GM21723 (cell line): ENCODE measurements at regions not wholly inside any gene's neighbourhood (a gene's known extent, or its start where the extent isn't known, plus 50 kb on each side); places are given as distances from the start of the nearest gene placed in this dataset.
"Not testable (repeated sequence)": the region's sequence is repeated elsewhere in the genome, so short reads cannot be mapped to it uniquely, and the experiment has no call there.

ENCODE experiments used
- ATAC-seq: cut with Tn5 transposase; IDR thresholded peaks from one replicate; pipeline ENCODE4 v1.9.1; 2021; ENCODE audit warnings: mild to moderate bottlenecking, moderate library complexity; ENCODE audit not compliant: unreplicated experiment

DNA sequence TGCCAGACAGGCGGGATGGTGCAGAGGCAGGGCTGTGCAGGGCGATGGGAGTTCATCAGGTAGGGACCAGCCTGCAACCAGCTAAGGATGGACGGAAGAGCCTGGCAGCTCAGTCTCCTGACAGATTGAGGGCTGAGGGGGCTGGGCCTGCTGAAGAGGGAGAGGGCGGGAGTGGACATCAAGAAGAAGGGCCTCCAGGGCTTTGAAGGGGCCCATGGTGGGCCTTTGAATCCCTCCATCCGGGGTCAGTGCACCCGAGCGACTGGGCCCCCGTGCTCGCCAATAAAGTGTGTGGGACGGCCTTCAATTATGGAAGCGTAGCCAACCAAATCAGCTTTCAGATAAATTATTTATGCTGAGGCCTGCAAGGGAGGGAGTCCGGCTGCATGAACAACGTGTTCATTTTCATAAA, 431.2 kb downstream of the RPS24 start:
- no peak for ATAC-seq

DNA sequence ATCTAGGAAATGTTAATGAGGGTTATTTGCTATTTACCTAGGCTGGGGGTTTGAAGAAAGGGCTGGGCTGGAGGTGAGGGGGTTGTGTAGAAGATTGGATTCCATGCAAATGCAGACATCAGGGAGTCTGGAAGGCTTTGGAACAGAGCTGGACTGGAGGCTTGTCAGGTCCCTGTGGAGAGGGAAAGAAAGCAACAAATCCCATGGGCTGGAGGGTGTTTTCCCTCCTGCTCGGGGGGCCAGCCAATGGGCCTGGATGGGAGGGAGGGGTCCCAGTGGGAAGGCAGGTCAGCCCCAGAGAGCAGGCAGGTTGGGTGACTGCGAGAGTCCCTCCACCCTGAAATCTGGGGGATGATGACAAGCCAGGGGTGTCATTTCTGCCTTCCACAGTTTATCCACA, 431.8 kb downstream of the RPS24 start:
- no peak for ATAC-seq

DNA sequence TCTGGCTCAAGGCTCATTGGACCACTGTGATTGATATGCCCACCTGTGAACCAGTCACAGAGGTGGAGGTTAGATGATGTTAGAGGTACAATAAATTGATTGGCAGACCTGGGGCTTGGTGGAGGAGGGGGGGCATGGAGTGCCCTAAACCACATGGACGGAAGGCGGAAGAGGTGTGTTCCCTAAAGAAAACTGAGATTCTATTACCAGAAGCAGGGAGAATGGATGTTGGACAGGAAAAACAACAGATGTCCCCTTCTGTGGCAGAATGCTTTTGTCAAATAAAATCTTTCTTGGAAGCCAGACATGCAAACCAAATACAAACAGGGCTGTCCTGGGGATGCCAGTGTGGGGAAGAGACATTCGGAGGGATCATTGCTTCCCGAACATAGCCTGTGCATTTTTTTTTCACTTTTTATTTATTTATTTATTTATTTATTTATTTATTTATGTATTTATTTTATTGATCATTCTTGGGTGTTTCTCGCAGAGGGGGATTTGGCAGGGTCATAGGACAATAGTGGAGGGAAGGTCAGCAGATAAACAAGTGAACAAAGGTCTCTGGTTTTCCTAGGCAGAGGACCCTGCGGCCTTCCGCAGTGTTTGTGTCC, 433.9 kb downstream of the RPS24 start:
- ATAC-seq, result no peak

DNA sequence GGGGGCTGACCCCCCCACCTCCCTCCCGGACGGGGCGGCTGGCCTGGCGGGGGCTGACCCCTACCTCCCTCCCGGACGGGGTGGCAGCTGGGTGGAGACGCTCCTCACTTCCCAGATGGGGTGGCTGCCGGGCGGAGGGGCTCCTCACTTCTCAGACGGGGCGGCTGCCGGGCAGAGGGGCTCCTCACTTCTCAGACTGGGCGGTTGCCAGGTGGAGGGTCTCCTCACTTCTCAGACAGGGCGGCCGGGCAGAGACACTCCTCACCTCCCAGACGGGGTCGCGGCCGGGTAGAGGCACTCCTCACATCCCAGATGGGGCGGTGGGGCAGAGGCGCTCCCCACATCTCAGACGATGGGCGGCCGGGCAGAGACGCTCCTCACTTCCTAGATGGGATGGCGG, 435.1 kb downstream of the RPS24 start:
- ATAC-seq, result not testable (repeated sequence)

DNA sequence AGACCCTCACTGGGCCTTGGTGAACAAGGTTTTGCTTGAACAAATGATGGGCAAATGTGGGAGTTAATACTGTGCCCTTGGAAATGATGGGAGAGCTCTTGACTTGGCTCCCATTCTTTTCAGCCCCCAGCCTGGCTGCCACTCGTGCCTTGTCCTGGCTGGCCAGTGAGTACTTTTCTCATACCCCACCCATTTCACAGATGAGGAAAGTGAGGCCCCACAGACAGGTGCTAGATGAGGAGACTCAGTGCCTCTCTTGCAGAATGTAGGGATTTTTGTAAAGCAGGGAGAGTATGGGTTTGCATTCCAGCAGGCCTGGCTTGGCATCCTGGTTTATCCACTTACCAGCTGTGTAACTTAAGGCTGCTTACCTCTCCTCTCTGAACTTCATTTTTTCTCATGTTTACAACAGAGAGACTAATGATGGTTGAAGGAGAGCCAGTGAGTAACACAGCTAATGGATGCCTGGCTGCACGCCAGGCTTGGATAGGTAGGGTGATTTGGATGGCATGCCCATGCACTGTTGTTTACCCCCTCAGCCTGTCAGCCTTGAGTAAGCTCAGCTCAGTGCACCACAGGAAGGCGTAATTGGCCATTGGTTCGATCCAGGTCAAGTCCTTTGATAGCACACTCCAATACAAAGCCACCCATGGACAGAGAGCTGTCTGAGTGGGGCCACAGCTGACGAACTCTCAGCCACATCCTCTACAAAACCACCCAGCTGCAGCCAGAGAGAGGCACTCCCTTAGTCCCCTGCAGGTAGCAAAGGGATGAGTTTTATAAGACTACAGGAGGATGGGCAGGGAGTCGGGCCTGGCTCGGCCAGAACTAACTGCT, 436.8 kb downstream of the RPS24 start:
- no peak for ATAC-seq

DNA sequence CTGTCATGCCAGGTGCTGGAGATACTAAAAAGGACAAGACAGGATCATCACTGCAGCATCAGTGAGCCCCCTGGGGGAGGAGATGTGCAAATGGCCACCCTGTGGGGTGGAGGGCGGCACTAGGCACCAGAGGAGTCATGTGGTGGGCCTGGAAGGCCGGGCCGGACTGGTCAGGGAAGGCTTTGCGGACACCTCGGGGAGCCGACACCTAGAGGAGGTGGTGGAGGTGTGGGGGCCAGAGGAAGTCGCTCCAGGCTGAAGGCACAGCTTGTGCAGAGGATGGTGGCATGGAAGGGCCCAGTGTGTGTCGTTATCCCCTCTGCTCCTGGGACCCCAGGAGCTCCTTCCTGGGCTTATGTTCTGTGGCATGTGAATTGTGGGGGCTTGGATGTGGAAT, 437.7 kb downstream of the RPS24 start:
- no peak for ATAC-seq

DNA sequence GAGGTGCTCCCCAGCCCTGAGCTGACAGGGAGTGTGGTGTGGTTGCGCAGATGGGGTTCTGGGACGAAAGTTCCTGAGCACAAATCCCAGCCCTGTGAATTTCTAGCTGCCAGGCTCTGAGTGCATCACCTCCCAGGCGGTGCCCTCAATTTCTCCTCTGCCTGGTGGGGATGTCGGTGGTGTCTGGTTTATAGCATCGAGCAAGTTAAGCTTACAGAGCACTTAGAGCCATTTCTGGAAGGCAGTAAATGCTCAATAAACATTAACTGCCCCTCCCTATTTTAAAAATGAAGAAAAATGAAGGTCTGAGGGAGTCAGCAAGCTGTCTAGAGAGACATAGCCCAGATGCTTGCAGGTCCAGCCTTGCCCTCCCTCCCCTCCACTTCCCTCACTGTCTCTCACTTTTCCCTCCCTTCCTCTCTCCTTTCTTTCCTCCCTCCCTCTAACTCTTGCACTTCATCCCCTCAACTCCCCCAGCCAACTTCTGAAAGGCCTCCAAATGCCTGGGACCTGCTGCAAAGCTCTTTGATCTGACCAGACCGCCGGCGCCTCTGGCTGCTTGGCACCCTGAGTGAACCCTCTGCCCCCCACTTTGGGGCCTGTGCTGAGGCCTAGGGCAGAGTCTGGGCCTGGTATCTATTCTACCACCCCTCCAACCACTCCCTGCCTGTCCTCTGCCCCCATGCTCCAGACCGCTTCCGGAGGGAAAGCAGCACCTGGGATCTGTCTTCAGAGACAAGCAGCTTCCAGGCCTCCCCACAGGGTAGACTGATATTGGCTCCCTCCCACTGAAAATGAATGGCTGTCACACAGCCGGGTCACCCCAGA, 438.3 kb downstream of the RPS24 start:
- no peak for ATAC-seq

DNA sequence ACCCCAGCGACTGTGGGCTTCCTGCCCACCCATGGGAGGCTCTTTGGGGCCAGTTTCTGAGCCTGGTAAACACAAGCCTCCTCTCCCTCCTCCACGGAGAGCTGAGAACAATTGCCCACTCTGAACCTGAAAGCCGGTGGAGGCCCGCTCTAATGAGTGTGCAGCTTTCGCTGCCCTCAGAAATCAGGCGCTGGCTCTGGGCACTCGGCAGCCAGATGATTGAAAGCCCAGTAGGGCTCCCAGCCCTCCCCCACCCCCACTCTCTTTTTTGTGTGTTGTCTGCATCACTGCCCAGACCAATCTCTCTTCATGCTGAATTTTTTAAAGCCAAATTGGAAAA, 438.9 kb downstream of the RPS24 start:
- no peak for ATAC-seq

DNA sequence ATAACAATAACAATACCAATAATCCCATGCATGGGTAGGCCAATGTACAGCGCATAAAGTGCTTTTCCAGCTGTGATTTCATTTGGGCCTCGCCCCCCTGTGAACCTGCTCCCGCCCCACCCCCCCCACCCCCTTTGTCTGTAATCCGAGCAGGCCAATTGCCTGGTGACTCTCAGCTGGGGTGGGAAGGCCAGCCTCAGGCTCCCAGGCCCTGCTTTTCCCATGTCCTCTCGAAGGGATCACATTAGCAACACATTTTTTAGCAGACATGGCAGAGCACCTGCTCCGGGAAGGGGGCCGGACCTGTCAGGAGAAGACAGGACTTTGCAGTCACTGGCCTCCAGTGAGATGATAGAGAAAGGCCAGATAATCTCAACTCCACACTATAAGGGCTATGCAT, 439.3 kb downstream of the RPS24 start:
- ATAC-seq, result no peak

DNA sequence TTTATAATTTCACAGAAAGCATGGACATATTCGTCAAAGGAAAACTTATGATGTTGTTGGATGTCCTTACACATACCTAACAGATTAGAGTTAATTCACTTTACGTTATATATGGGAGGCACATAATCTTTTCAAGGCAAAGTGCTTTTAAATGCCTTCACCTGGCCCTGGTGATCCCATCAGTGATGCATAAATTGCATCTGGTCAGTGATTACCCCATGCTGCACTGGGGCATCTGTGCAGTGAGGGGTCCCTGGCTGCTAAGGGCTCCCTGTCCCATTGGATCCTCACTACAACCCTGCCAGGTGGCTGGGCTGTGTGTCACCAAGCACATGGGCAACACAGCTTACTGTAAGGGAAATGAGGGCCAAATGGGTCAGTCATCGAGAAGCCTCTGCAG, 441.1 kb downstream of the RPS24 start:
- ATAC-seq, result no peak

DNA sequence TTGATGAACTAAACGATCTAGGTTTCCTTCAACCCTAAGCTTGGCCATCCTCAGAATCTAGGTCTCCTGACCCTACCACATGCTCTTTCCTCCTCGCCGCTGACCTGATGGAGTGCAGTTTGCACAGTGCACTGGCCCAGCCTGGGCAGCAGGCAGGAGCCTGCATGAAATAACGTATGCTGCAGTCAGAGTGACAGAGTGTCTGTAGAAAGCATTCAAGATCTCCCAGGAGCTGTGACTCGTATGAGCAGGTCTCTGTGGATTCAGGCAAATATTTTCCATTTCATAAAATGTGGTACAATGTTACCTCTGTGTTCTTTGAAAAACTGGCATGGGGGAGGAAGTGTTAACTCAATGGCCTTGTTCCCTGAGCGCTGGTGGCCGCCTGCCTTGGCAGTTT, 441.8 kb downstream of the RPS24 start:
- no peak for ATAC-seq

DNA sequence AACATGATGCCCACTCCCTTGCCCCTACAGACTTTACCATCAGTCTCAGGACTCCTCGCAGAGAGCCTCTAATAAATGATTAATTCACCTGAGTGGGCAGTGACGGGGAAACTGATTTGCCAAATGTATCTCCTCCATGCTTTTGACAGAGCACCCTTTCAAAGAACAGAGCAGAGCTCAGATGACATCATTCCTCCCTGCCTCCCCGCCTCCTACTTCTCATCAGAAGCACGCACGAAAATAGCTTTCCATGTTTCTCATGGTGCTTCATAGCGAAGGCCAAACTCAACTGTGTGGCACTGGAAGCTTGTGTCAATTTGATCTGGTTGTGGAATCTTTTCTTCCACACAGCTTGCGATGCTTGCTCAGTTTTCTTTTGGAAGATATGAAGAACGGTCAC, 442.5 kb downstream of the RPS24 start:
- no peak for ATAC-seq

DNA sequence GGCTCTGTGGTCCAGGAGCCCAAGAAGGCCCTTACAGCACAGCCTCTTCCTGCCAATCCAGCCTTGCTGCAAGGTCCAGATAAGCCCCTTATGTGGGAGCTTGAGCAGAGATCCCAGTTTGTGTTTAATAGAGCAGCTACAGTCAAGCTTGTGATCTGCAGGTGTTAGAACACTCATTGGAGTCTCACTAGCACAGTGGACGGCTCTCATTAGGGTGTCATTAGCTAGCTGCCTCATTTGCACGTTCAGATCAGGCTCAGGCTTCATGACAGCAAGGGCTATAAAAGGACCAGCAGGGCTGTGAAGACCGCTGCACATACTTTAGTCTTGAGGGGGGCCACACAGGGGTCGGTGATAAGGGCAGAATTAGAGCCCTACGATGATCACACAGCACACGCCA, 443.2 kb downstream of the RPS24 start:
- no peak for ATAC-seq

DNA sequence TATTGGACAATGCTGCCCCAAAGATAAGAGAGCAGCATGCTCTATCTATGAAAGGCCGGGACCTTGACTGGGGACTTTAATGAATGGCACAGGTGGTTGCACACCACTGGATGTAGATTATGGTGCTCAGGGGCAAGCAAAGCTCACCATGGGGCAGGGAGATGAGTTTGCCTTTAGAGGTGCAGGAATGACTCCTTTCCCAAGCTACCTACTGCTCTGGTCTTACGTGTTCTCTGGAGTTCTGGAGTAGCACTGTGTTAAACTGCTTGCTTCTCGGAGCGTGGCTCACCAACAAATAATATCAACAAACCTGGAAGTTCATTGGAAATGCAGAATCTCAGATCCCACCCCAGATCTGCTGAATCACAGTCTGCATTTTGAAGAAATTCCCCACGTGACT, 445.3 kb downstream of the RPS24 start:
- no peak for ATAC-seq

DNA sequence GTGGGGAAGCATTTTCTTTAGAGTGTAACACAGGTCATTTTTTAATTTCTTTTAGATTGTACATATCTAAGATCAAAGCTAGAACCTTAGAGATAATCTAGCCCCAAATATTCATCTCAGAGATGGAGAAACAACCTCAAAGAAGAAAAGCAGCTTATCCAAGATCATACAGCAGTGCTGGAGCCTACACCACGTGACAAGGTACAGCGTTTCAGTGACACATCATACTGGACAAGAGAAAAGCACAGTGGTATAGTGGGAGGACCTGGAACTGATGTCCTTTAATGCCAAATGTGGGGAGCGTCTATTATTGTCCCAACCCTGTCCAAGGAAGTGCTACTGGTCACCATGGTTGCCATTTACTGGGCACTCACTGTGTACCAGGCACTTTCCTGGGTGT, 445.8 kb downstream of the RPS24 start:
- no peak for ATAC-seq

DNA sequence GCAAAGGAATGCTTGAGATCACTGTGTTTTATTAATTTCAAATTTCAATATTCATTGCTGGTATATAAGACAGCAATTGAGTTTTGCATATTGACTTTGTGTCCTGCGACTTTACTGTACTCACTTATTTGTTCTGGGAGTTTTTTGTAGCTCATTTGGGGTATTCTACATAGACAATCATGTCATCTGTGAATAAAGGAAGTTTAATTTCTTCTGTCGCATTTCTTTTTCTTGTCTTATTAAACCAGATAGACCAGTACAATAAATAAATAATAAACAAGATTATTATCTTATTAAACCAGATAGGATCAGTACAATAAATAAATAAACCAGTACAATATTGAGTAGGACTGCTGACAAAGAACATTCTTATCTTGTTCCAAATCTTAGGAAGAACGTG, 448.2 kb downstream of the RPS24 start:
- ATAC-seq, result no peak

DNA sequence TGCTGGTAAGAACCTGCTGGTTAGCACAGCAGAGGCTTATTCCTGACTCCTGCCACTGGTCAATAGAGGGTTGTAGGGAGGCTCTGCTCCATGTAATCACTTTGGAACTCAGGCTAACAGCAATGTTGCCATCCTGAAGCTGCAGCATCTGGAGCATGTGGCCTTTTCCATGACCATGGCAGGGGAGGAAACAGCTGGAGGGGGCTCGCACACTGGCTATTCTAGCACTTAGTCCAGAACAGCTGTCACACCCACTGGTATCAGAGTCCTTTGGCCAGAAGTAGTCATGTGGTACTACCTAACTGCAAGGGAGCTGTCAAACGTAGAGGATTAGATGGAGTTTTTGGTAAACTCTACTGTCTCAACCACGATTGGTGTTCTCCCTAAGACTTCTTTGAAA, 450.0 kb downstream of the RPS24 start:
- no peak for ATAC-seq

DNA sequence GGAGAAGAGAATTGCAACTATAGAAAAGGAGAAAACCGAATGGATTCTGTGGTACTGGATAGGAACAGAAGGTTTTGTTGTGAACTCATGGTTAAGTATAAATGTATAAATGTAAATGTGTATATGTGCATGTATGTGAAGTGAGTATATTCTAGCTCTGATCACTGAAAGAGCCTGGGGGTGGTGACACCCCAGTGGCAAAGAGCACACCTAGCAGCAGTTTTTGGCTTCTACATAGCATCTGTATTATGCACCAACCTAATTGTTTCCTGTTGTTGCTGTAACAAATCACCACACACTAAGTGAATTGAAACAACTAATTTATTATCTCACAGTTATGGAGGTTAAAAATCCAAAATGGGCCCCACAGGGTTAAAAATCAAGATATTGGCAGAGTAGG, 455.4 kb downstream of the RPS24 start:
- ATAC-seq, result no peak

DNA sequence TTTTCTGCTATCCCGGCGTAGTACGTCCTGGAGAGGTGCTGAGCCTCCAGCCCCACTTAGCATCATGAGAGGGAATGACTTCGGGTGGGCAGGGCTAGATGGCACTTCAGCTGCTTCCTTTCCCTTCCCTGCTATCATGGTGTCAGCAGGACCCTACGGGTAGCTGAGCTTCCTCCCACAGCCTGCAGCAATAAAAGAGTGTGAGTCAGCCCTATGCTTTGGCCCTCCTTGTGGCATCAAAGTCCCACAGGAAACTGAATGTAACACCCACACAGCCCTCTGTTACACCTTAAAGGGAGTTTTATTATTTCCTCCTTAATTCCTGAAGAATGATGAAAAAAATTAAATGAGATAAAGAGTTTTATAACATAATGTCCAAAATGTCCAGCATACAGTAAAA, 458.1 kb downstream of the RPS24 start:
- no peak for ATAC-seq

DNA sequence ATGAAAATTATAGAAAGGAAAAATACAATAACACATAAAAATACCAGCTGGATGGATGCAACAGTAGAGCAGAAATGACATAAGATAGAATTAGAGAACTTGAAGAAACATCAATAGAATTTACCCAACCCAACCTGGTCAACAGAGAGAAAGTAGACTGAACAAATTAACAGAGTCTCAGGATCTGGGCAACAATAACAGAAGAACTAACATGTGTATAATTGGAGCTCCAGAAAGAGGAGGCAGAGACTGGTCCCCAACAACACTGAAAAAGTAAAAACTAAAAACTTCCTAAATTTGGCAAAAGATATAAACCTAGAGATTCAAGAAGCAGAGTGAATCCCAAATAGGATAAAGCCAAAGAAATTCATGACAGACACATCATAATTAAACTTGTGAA, 458.8 kb downstream of the RPS24 start:
- no peak for ATAC-seq

DNA sequence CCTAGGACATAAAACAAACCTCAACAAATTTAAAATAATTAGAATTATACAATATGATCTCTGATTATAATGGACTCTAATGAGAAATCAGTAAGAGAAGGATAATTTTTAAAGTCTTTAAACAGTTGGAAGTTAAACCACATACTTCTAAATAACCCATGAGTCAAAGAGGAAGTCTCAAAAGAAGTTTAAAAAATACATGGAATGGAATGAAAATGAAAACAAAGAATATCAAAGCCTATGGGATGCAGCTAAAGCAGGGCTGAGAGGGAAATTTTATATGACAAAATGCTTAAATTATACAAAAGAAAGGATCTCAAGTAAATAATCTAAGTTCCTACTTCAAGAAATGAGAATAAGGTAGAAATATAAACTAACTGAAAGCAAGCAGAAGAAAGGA, 460.5 kb downstream of the RPS24 start:
- no peak for ATAC-seq
